HepG2 (cell line): ENCODE measurements at regions not wholly inside any gene's neighbourhood (a gene's known extent, or its start where the extent isn't known, plus 50 kb on each side); places are given as distances from the start of the nearest gene placed in this dataset.

ENCODE experiments used
- POLR2AphosphoS5 ChIP-seq: IDR thresholded peaks from 2 replicates; pipeline ENCODE4 v1.6.1; 2012; ENCODE audit warnings: low read depth, low read length
- SAP130 ChIP-seq: IDR thresholded peaks from 2 replicates; pipeline ENCODE4 v1.6.1; 2016; ENCODE audit warnings: low read depth
- TF ChIP-seq, protein P1 (sequence below): sonication (generic); formaldehyde crosslinking; IDR thresholded peaks from 2 replicates; pipeline ENCODE4 v1.5.0; 2020; ENCODE audit warnings: mild to moderate bottlenecking, missing genetic modification reagents, moderate library complexity
- TF ChIP-seq, protein P2 (sequence below), 2 experiments: sonication (generic) in 1 of 2; formaldehyde crosslinking in 1 of 2; IDR thresholded peaks; 2 replicates each; pipeline versions ENCODE4 v1.5.1 to v1.6.1; 2011 to 2020; ENCODE audit warnings: borderline replicate concordance in 1 of 2, low read depth in 1 of 2, low read length in 1 of 2, mild to moderate bottlenecking in 1 of 2, missing genetic modification reagents in 1 of 2, moderate library complexity in 1 of 2

DNA sequence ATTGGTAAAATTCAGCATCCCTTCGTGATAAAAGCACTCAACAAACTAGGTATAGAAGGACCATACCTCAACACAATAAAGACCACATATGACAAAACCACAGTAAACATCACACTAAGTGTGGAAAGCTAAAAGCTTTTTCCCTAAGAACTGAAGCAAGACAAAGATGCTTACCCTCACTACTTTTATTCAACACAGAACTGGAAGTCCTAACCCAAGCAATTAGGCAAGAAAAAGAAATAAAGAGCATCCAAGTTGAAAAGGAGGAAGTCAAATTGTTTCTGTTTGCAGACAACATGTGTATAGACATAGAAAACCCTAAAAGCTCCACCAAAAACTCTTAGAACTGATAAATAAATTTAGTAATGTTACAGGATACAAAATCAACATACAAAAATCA, 271.7 kb downstream of the RBM43 start:
- TF ChIP-seq, protein P1, sequence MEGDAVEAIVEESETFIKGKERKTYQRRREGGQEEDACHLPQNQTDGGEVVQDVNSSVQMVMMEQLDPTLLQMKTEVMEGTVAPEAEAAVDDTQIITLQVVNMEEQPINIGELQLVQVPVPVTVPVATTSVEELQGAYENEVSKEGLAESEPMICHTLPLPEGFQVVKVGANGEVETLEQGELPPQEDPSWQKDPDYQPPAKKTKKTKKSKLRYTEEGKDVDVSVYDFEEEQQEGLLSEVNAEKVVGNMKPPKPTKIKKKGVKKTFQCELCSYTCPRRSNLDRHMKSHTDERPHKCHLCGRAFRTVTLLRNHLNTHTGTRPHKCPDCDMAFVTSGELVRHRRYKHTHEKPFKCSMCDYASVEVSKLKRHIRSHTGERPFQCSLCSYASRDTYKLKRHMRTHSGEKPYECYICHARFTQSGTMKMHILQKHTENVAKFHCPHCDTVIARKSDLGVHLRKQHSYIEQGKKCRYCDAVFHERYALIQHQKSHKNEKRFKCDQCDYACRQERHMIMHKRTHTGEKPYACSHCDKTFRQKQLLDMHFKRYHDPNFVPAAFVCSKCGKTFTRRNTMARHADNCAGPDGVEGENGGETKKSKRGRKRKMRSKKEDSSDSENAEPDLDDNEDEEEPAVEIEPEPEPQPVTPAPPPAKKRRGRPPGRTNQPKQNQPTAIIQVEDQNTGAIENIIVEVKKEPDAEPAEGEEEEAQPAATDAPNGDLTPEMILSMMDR (CRISPR knock-in tag), result no peak
- TF ChIP-seq POLR2AphosphoS5, result no peak
- no peak for TF ChIP-seq SAP130 (CRISPR knock-in tag)
- TF ChIP-seq, protein P2, sequence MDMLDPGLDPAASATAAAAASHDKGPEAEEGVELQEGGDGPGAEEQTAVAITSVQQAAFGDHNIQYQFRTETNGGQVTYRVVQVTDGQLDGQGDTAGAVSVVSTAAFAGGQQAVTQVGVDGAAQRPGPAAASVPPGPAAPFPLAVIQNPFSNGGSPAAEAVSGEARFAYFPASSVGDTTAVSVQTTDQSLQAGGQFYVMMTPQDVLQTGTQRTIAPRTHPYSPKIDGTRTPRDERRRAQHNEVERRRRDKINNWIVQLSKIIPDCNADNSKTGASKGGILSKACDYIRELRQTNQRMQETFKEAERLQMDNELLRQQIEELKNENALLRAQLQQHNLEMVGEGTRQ (IDR thresholded peaks at IDR 0.05; ENCODE audit: low read depth, low read length), result no peak
- TF ChIP-seq, protein P2 (CRISPR knock-in tag; IDR thresholded peaks at IDR 0.05; ENCODE audit: borderline replicate concordance), result no peak
